GM21367 (cell line): ENCODE measurements at regions not wholly inside any gene's neighbourhood (a gene's known extent, or its start where the extent isn't known, plus 50 kb on each side); places are given as distances from the start of the nearest gene placed in this dataset.

Experiments
- ATAC-seq: cut with Tn5 transposase; IDR thresholded peaks from one replicate; pipeline ENCODE4 v1.9.1; 2021; ENCODE audit not compliant: unreplicated experiment

GRCh38 chr15:70409388-70409787, 311.7 kb upstream of the TLE3 start:
- ATAC-seq, result no peak

GRCh38 chr15:70407955-70408354, 310.2 kb upstream of the TLE3 start:
- no peak for ATAC-seq

- no peak for ATAC-seq
Measured at GRCh38 chr15:70407336-70407670, 309.6 kb upstream of the TLE3 start.

- ATAC-seq, result no peak
Measured at GRCh38 chr15:70406617-70407335, 309.1 kb upstream of the TLE3 start.

- ATAC-seq, result no peak
Measured at GRCh38 chr15:70401709-70402108, 304.0 kb upstream of the TLE3 start.

GRCh38 chr15:70400766-70401541, 303.2 kb upstream of the TLE3 start:
- ATAC-seq, result no peak

GRCh38 chr15:70399204-70399603, 301.5 kb upstream of the TLE3 start:
- no peak for ATAC-seq

- ATAC-seq, result no peak
Measured at GRCh38 chr15:70398694-70399093, 301.0 kb upstream of the TLE3 start.

- no peak for ATAC-seq
Measured at GRCh38 chr15:70396807-70397206, 299.1 kb upstream of the TLE3 start.

- no peak for ATAC-seq
Measured at GRCh38 chr15:70395164-70395563, 297.4 kb upstream of the TLE3 start.

GRCh38 chr15:70390723-70391122, 293.0 kb upstream of the TLE3 start:
- ATAC-seq, result no peak

- ATAC-seq, result no peak
Measured at GRCh38 chr15:70387993-70388392, 290.3 kb upstream of the TLE3 start.

- no peak for ATAC-seq
Measured at GRCh38 chr15:70387081-70387480, 289.4 kb upstream of the TLE3 start.

- ATAC-seq, result no peak
Measured at GRCh38 chr15:70385711-70386110, 288.0 kb upstream of the TLE3 start.

GRCh38 chr15:70385052-70385451, 287.3 kb upstream of the TLE3 start:
- no peak for ATAC-seq

GRCh38 chr15:70383856-70384255, 286.1 kb upstream of the TLE3 start:
- no peak for ATAC-seq

GRCh38 chr15:70382762-70383458, 285.2 kb upstream of the TLE3 start:
- no peak for ATAC-seq

- ATAC-seq, result no peak
Measured at GRCh38 chr15:70382009-70382749, 284.5 kb upstream of the TLE3 start.

- no peak for ATAC-seq
Measured at GRCh38 chr15:70379938-70380883, 282.5 kb upstream of the TLE3 start.

- no peak for ATAC-seq
Measured at GRCh38 chr15:70379134-70379533, 281.4 kb upstream of the TLE3 start.
